Bronchial epithelial cell (primary cell): ENCODE measurements at regions not wholly inside any gene's neighbourhood (a gene's known extent, or its start where the extent isn't known, plus 50 kb on each side); places are given as distances from the start of the nearest gene placed in this dataset.

Experiments used
- DNase-seq: peaks from one replicate; pipeline ENCODE4 v3.0.0-alpha.2; 2010; ENCODE audit warnings: low read depth
- FAIRE-seq: peaks from 2 replicates; lab custom pipeline; 2011; peaks lifted over from hg19 to GRCh38; lab: Jason Lieb, UNC
- H3K27me3 ChIP-seq: 2 replicates; pipeline ENCODE4 v1.5.1; 2011; ENCODE audit warnings: low read length; ENCODE audit not compliant: control insufficient read depth, insufficient read depth
- H3K36me3 ChIP-seq: 2 replicates; pipeline ENCODE4 v1.5.1; 2011; ENCODE audit warnings: low read length; ENCODE audit not compliant: control insufficient read depth, insufficient read depth
- H3K4me3 ChIP-seq: 2 replicates; pipeline ENCODE4 v1.5.1; 2011; ENCODE audit warnings: mild to moderate bottlenecking, low read depth, low read length, control low read depth
- TF ChIP-seq, protein P1 (sequence below): IDR thresholded peaks from 2 replicates; pipeline ENCODE4 v1.5.1; 2011; ENCODE audit warnings: mild to moderate bottlenecking, moderate library complexity, low read length, control low read depth, inconsistent platforms; ENCODE audit not compliant: insufficient read depth, severe bottlenecking

DNA sequence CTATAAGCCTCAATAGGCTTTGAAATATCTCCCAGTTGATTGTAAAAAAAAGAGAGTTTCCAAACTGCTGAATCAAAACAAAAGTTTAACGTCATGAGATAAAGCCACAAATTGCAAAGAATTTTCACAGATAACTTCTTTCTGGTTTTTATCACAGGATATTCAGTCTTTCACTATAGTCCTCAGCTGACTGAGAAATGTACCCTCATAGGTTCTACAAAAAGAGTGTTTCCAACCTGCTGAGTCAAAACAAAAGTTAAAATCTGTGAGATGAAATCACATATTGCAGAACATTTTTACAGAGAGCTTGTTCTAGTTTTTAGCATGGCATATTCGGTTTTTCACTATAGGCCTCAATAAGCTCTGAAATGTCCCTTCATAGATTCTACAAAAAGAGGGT lies 559.2 kb downstream of the KCNJ18 start:
- DNase-seq (no peak), FAIRE-seq (no peak)
- no peaks in the 10 kb centered on the region for H3K27me3 ChIP-seq
- TF ChIP-seq, protein P1, sequence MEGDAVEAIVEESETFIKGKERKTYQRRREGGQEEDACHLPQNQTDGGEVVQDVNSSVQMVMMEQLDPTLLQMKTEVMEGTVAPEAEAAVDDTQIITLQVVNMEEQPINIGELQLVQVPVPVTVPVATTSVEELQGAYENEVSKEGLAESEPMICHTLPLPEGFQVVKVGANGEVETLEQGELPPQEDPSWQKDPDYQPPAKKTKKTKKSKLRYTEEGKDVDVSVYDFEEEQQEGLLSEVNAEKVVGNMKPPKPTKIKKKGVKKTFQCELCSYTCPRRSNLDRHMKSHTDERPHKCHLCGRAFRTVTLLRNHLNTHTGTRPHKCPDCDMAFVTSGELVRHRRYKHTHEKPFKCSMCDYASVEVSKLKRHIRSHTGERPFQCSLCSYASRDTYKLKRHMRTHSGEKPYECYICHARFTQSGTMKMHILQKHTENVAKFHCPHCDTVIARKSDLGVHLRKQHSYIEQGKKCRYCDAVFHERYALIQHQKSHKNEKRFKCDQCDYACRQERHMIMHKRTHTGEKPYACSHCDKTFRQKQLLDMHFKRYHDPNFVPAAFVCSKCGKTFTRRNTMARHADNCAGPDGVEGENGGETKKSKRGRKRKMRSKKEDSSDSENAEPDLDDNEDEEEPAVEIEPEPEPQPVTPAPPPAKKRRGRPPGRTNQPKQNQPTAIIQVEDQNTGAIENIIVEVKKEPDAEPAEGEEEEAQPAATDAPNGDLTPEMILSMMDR, result no peak
- H3K36me3 ChIP-seq, result no peaks in the 10 kb centered on the region
- no peak overlapping the region for H3K4me3 ChIP-seq

DNA sequence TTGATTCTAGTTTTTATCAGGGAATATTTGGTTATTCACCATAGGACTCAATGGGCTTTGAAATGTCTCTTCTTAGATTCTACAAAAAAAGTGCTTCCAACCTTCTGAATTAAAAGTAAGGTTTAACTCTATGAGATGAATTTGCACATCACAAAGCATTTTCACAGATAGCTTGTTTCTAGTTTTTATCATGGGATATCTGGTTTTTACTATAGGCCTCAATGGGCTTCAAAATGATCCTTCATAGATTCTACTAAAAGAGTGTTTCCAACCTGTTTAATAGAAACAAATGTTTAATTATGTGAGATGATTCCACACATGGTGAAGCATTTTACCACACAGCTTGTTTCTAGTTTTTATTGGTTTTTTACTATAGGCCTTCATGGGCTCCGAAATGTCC lies 560.7 kb downstream of the KCNJ18 start:
- TF ChIP-seq, protein P1, result no peak
- Histone ChIP-seq H3K36me3 (no peaks in the 10 kb centered on the region), H3K4me3 (no peak overlapping the region), H3K27me3 (no peaks in the 10 kb centered on the region)
- FAIRE-seq (no peak), DNase-seq (no peak)

DNA sequence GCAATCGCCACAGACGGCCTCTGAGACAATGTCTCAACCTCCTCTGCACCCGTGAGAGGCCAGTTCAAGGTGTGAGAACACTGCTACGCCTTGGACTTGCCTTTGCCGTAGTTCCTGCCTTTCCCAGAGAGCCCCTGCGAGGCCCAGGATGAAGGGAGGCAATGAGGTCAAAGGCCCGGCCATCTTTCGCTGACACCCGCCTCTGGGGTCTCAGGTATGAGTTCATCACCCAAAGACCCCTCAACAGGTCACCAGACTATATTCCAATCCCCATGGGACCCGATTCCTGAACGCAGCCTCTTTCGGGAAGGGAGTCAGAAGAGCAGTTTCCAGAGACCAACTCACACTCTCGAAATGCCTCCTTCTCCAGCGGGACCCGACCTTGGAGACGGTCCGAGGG lies 573.5 kb downstream of the KCNJ18 start:
- no peak overlapping the region for H3K4me3 ChIP-seq
- TF ChIP-seq, protein P1, result no peak
- FAIRE-seq, result no peak
- DNase-seq, result no peak
- no peaks in the 10 kb centered on the region for H3K27me3 ChIP-seq
- H3K36me3 ChIP-seq, result no peaks in the 10 kb centered on the region

DNA sequence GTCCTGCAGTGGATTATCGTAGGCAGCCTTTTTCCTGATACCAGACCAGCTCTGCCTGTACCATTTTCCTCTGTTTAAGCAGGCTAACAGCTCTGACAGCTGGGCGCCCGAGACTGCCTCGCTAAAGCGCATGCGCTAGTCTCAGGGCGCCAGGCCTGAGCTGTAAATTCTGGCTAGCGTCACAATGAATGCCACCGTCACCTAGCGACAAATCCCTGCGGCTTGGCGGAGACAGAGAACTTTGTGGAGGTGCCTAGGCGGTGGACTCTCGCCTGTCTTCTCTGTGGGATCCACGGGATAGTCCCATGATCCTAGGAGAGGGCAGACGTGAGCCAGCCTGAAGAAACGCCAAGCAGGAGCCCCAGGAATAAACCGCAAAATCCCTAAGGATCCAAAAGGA lies 573.9 kb downstream of the KCNJ18 start:
- FAIRE-seq (no peak), DNase-seq (no peak)
- Histone ChIP-seq H3K36me3 (no peaks in the 10 kb centered on the region), H3K27me3 (no peaks in the 10 kb centered on the region), H3K4me3 (no peak overlapping the region)
- TF ChIP-seq, protein P1, result no peak

DNA sequence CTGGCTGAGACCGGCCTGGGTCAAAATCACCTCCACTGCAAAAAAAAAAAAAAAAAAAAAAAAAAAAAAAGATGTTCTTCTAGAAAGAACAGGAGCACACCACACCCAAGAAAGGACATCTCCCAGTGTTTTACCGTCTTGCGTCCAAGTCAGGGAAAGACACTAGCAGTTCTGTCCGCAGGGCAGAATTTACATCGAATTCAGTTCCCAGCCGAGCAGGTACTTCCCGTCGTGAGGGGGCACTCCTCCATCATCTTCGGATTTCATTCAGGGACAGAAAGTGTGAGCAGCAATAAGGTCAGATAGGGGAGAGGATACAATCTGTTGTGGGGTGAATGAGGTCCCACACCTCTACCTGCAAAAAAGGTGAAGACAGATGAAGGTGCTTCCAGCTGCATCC lies 574.7 kb downstream of the KCNJ18 start:
- no peak for FAIRE-seq
- no peak for DNase-seq
- H3K4me3 ChIP-seq, result no peak overlapping the region
- H3K27me3 ChIP-seq, result no peaks in the 10 kb centered on the region
- TF ChIP-seq, protein P1, result no peak
- H3K36me3 ChIP-seq, result no peaks in the 10 kb centered on the region

DNA sequence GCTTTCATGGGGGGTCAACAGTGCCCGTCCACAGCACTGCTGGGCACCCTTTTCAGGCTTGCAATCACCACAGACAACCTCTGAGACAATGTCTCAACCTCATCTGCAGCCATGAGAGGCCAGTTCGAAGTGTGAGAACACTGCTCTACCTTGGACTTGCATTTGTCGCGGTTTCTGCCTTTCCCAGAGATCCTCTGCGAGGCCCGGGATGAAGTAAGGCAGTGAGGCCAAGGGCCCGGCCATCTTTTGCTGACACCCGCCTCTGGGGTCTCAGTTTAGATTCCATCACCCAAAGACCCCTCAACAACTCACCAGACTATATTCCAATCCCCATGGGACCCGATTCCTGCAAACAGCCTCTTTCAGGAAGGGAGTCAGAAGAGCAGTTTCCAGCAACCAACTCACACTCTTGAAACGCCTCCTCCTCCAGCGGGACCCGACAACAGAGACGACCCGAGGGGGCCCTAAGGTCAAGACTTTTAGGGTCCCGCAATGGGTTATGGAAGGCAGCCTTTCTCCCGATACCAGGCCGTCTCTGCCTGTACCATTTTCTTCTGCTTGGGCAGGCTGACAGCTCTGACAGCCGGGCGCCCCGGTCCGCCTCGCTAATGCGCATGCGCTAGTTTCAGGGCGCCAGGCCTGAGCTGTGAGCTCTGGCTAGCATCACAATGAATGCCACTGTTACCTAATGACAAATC lies 576.0 kb downstream of the KCNJ18 start:
- H3K36me3 ChIP-seq, result no peaks in the 10 kb centered on the region
- DNase-seq (no peak), FAIRE-seq (no peak)
- H3K27me3 ChIP-seq, result no peaks in the 10 kb centered on the region
- no peak overlapping the region for H3K4me3 ChIP-seq
- TF ChIP-seq, protein P1, result no peak
